ENCODE measurements at regions not wholly inside any gene's neighbourhood (a gene's known extent, or its start where the extent isn't known, plus 50 kb on each side); places are given as distances from the start of the nearest gene placed in this dataset.

DNA sequence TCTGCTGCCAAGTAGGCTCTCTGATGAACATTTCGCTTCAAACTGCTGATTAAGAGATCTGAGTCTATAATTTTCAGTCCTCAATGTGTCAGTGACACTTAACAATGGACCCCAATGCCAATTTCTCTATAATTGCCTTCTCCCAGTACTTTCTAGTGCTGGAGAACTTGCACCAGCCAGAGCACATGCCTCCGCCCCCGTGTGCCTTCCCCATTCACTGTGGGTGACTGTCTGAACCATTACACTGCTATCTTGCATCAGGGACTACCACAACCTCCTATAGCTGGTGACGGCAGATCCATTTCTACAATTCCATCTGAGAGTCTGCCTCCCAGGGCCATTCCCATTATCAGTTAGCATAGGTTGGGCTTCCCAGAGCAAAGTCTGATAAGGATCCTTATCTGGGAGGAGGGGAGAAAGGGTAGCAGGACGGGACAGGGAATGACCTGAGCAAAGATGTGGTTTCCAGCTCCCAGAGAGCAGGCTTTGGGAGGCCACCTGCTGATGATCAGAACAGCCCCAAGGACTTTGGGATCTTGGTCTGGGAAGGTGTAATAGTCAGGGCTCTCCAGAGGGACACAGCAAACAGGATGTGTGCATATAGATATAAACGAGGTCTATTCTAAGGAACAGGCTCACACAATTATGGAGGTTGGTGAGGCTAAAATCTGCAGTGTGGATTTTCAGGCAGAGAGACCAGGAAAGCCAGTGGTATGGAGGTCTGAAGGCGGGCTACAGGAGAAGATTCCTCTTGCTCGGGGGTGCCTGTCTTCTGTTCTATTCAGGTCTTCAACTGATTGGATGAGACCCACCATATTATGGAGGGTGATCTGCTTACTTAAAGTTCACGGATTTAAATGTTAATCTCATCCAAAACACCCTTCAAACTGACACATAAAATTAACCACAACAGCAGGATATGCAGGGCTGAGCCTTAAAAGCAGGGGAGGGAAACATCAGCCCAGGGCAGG lies 238.2 kb downstream of the PTPRU start:
- no peak for DNase-seq (ENCODE audit: low read depth)
- TF ChIP-seq, protein P1, sequence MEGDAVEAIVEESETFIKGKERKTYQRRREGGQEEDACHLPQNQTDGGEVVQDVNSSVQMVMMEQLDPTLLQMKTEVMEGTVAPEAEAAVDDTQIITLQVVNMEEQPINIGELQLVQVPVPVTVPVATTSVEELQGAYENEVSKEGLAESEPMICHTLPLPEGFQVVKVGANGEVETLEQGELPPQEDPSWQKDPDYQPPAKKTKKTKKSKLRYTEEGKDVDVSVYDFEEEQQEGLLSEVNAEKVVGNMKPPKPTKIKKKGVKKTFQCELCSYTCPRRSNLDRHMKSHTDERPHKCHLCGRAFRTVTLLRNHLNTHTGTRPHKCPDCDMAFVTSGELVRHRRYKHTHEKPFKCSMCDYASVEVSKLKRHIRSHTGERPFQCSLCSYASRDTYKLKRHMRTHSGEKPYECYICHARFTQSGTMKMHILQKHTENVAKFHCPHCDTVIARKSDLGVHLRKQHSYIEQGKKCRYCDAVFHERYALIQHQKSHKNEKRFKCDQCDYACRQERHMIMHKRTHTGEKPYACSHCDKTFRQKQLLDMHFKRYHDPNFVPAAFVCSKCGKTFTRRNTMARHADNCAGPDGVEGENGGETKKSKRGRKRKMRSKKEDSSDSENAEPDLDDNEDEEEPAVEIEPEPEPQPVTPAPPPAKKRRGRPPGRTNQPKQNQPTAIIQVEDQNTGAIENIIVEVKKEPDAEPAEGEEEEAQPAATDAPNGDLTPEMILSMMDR (IDR thresholded peaks at IDR 0.05; ENCODE audit: insufficient read depth, low read depth, low read length, missing control alignments) = no peak

DNA sequence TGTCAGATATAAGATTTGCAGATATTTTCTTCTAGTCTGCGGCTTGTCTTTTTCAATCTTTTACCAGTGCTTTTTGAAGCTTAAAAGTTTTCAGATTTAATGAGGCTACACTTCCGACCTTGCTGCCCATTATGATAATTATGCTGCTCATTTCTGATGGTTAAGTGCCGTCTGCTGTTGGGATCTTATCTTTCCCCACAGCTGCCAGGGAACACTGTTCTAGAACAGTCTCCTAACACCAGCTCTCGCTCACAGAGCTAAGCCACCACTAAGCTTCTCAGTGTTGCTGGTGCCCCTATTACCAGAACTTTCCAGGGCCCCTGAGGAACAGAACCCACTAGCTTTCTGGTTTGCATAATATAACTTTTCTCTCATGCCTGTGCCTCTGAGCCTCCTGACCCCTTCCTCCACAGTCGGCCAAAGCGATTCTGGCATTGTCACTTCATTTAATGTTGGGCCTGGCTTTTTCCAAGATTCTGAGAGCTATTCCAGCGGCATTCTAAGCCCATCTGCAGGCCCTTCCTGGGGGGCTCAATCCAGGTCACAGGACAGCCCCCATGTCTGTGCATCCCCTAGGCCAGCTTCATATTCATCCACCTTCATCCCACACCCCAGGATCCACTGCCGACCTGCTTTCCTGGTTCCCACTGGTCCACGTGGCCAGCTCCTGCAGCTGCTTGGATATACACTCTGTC lies 237.0 kb downstream of the PTPRU start:
- H3K4me3 ChIP-seq (ENCODE audit: low read length) = no peak overlapping the region
- no peak for DNase-seq (ENCODE audit: low read depth)
- TF ChIP-seq, protein P1 (IDR thresholded peaks at IDR 0.05; ENCODE audit: insufficient read depth, low read depth, low read length, missing control alignments) = no peak

More for the DNA sequence above, 238.2 kb downstream of the PTPRU start:
- no peak overlapping the region for H3K4me3 ChIP-seq (ENCODE audit: low read length)

DNA sequence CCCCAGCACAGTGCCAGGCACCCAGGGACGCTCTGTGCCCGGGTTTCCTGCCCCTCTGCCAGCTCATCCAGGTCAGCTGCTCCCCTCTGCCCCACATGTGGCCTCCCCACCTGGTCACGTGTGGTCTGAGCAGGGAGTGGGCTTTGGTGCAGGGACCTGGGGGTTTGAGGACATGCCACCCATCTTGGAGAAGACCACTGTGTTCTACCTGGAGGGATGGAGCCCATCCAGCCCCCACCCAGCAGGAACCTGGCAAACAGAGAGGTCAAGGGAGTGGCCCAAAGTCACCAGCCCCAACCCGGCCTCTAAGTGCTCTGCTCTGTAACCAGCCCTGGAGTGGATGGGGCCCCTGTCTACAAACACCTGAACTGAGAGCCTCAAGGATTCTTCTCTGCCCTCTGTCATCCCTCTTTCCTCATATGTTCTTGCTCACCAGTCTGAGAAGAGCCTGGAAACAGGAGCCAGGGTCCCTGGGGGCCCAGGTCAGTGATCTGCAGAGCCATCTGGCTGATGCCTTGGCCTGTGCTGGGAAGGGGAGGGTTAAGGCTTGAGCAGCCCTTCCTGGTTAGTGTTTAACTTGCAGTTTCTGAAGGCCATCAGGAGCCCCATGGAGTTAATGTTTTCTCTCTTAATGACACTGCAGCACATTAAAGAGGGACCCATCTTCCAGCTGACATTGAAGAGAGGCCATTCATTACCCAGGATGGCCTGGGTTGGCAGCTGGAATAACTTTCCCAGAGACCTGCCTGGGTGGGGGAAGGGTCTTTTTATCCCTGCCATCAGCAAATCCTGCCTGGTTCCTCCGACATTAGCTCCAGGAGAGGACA lies 235.4 kb downstream of the PTPRU start:
- no peak overlapping the region for H3K4me3 ChIP-seq (ENCODE audit: low read length)
- no peak for DNase-seq (ENCODE audit: low read depth)
- TF ChIP-seq, protein P1 (IDR thresholded peaks at IDR 0.05; ENCODE audit: insufficient read depth, low read depth, low read length, missing control alignments) = no peak

DNA sequence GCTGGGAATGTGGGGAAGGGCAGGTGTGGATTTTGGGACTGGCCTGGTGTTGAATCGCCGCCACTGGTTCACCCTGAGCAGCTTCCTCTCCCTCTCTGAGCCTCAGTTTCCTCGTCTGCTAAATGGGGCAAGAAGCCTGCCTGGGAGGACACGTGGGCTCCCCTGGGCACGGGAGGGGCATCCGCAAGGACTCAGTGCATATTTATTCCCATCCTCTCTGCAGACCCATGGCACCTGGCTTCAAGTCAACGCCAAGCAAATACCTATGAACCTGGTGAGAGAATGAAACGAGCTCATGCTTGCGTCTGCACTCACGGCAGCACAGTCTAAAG lies 234.4 kb downstream of the PTPRU start:
- TF ChIP-seq, protein P1 (IDR thresholded peaks at IDR 0.05; ENCODE audit: insufficient read depth, low read depth, low read length, missing control alignments) = no peak
- no peak for DNase-seq (ENCODE audit: low read depth)
- no peak overlapping the region for H3K4me3 ChIP-seq (ENCODE audit: low read length)

DNA sequence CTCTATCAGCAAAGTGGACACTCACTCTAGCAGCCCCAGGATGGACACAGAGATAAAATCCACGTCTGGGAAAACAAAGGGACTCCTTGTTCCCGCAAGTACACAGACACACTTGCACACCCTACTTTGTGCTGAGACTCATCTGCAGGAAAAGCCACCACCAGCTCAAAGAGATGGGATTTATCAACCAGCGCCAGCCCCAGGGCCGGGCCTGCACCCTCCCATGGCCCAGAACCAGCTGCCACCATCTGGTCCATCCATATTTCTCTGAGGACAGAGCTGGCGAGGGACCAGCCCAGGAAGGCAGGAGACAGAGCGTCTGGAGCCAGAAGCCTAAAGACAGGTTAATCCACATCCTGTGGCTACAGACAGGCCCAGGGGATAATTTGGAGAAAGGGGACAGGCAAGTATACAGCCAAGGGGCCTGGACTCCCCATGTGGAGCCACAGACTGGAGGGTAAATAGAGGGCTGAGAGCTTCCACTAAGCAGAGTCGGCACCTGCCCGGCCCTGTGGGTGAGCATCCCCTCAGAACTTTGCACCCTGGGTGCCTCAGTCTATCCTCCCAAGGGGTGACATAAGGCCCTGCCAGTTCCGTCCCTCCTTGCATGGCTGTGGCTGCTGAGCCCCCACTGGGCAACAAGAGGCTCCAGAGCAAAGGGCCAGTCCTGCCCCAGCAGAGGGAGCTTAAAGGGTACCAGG lies 233.9 kb downstream of the PTPRU start:
- no peak overlapping the region for H3K4me3 ChIP-seq (ENCODE audit: low read length)
- TF ChIP-seq, protein P1 (IDR thresholded peaks at IDR 0.05; ENCODE audit: insufficient read depth, low read depth, low read length, missing control alignments) = no peak
- no peak for DNase-seq (ENCODE audit: low read depth)

DNA sequence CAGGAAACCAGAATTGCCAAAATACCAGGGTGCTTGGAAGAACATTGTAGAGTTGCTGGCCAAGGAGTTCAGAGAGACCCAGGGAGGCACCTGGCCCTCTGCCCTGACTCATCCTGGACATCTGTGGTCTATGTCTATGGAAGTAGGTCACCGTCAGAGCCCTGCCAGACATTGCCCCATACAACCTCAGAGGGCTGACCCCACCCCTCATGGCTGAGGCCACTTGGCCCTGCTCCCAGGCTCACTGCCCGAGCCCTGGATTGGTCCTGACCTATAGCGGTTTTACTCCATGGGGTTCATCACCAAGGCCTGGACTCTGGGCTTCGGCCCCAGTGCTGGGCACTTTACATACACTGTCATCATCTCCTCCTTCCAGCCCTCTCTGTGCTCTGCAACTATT lies 233.1 kb downstream of the PTPRU start:
- no peak for DNase-seq (ENCODE audit: low read depth)
- H3K4me3 ChIP-seq (ENCODE audit: low read length) = no peak overlapping the region
- TF ChIP-seq, protein P1 (IDR thresholded peaks at IDR 0.05; ENCODE audit: insufficient read depth, low read depth, low read length, missing control alignments) = no peak

Measured in epithelial cell of esophagus (primary cell).